ENCODE measurements at regions not wholly inside any gene's neighbourhood (a gene's known extent, or its start where the extent isn't known, plus 50 kb on each side); places are given as distances from the start of the nearest gene placed in this dataset.
"Not testable (repeated sequence)": the region's sequence is repeated elsewhere in the genome, so short reads cannot be mapped to it uniquely, and the experiment has no call there.

GRCh38 chr16:62277942-62278341 lies 241.7 kb upstream of the CDH8 start:
- no peak for DNase-seq (ENCODE audit: extremely low spot score, unreplicated experiment)
- Mint-ChIP-seq H3K4me1 (ENCODE audit: unreplicated experiment) (no peaks in the 10 kb centered on the region), H3K27me3 (ENCODE audit: unreplicated experiment) (no peaks in the 10 kb centered on the region), H3K9me3 (ENCODE audit: unreplicated experiment) (no peaks in the 10 kb centered on the region), H3K4me3 (ENCODE audit: unreplicated experiment) (no peak overlapping the region), H3K27ac (ENCODE audit: unreplicated experiment) (no peak overlapping the region), H3K36me3 (ENCODE audit: unreplicated experiment) (no peaks in the 10 kb centered on the region)
- TF ChIP-seq, protein P1, sequence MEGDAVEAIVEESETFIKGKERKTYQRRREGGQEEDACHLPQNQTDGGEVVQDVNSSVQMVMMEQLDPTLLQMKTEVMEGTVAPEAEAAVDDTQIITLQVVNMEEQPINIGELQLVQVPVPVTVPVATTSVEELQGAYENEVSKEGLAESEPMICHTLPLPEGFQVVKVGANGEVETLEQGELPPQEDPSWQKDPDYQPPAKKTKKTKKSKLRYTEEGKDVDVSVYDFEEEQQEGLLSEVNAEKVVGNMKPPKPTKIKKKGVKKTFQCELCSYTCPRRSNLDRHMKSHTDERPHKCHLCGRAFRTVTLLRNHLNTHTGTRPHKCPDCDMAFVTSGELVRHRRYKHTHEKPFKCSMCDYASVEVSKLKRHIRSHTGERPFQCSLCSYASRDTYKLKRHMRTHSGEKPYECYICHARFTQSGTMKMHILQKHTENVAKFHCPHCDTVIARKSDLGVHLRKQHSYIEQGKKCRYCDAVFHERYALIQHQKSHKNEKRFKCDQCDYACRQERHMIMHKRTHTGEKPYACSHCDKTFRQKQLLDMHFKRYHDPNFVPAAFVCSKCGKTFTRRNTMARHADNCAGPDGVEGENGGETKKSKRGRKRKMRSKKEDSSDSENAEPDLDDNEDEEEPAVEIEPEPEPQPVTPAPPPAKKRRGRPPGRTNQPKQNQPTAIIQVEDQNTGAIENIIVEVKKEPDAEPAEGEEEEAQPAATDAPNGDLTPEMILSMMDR (IDR thresholded peaks at IDR 0.05): no peak

DNA sequence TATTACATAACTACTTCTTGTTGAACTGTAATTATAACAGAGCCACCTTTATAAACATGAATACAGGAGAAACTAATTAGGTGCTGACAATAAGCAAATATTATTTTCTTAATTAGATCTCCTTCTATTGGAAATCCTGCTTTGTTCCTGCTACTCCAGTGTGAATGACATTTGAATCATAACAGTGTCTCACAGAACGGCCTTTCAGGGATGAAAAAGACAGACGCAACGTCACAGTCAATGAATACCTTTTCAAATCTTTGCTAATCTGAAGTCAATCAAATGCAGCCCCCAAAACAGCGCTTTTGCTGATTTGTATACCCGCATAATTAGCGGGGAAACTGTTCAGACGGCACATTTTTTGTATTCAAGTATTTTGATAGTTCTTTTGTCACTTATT lies 240.4 kb upstream of the CDH8 start:
- Mint-ChIP-seq H3K4me1 (ENCODE audit: unreplicated experiment) (no peaks in the 10 kb centered on the region), H3K9me3 (ENCODE audit: unreplicated experiment) (no peaks in the 10 kb centered on the region), H3K27ac (ENCODE audit: unreplicated experiment) (no peak overlapping the region), H3K27me3 (ENCODE audit: unreplicated experiment) (no peaks in the 10 kb centered on the region), H3K36me3 (ENCODE audit: unreplicated experiment) (no peaks in the 10 kb centered on the region), H3K4me3 (ENCODE audit: unreplicated experiment) (no peak overlapping the region)
- TF ChIP-seq, protein P1 (IDR thresholded peaks at IDR 0.05): no peak
- DNase-seq (ENCODE audit: extremely low spot score, unreplicated experiment): no peak

- Mint-ChIP-seq H3K36me3 (ENCODE audit: unreplicated experiment) (no peaks in the 10 kb centered on the region), H3K9me3 (ENCODE audit: unreplicated experiment) (no peaks in the 10 kb centered on the region), H3K4me1 (ENCODE audit: unreplicated experiment) (no peaks in the 10 kb centered on the region), H3K4me3 (ENCODE audit: unreplicated experiment) (no peak overlapping the region), H3K27me3 (ENCODE audit: unreplicated experiment) (no peaks in the 10 kb centered on the region), H3K27ac (ENCODE audit: unreplicated experiment) (no peak overlapping the region)
- DNase-seq (ENCODE audit: extremely low spot score, unreplicated experiment): no peak
- TF ChIP-seq, protein P1 (IDR thresholded peaks at IDR 0.05): no peak
Observed at GRCh38 chr16:62272035-62272434, 235.8 kb upstream of the CDH8 start.

DNA sequence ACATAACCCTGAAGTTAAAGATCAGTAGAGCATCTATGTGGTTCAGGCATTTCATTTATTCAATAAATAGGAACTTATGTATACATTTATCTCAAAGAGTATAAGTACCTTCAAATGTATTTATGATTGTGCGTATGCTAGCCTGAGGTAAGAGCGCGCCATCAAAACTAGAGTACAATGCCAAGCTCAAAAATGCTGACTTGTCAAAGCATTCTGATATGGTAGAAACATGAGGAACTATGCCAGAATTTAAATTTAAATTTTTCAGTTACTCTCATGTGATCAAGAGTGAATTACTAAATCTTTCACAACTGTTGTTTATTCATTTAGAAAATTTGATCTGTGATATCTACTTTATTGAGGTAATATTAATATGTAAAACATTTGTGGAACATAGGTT lies 225.5 kb upstream of the CDH8 start:
- Mint-ChIP-seq H3K36me3 (ENCODE audit: unreplicated experiment) (no peaks in the 10 kb centered on the region), H3K9me3 (ENCODE audit: unreplicated experiment) (peaks cover 15% of the 10 kb centered on the region), H3K4me1 (ENCODE audit: unreplicated experiment) (no peaks in the 10 kb centered on the region), H3K4me3 (ENCODE audit: unreplicated experiment) (no peak overlapping the region), H3K27me3 (ENCODE audit: unreplicated experiment) (no peaks in the 10 kb centered on the region), H3K27ac (ENCODE audit: unreplicated experiment) (no peak overlapping the region)
- DNase-seq (ENCODE audit: extremely low spot score, unreplicated experiment): no peak
- TF ChIP-seq, protein P1 (IDR thresholded peaks at IDR 0.05): no peak

GRCh38 chr16:62258931-62259435 lies 222.7 kb upstream of the CDH8 start:
- not testable (repeated sequence) for H3K4me3 Mint-ChIP-seq (ENCODE audit: unreplicated experiment); H3K27ac Mint-ChIP-seq (ENCODE audit: unreplicated experiment); H3K4me1 Mint-ChIP-seq (ENCODE audit: unreplicated experiment); DNase-seq (ENCODE audit: extremely low spot score, unreplicated experiment); H3K27me3 Mint-ChIP-seq (ENCODE audit: unreplicated experiment); H3K9me3 Mint-ChIP-seq (ENCODE audit: unreplicated experiment); H3K36me3 Mint-ChIP-seq (ENCODE audit: unreplicated experiment)

GRCh38 chr16:62256406-62256805 lies 220.2 kb upstream of the CDH8 start:
- peaks cover 4% of the 10 kb centered on the region for H3K27me3 Mint-ChIP-seq (ENCODE audit: unreplicated experiment)

More at GRCh38 chr16:62256406-62256805, 220.2 kb upstream of the CDH8 start:
- Mint-ChIP-seq H3K4me3 (ENCODE audit: unreplicated experiment) (no peak overlapping the region), H3K4me1 (ENCODE audit: unreplicated experiment) (no peaks in the 10 kb centered on the region), H3K36me3 (ENCODE audit: unreplicated experiment) (no peaks in the 10 kb centered on the region), H3K27ac (ENCODE audit: unreplicated experiment) (no peak overlapping the region), H3K9me3 (ENCODE audit: unreplicated experiment) (no peaks in the 10 kb centered on the region)
- no peak for DNase-seq (ENCODE audit: extremely low spot score, unreplicated experiment)
- TF ChIP-seq, protein P1 (IDR thresholded peaks at IDR 0.05): peak; percentile 34
